Stimulated activated CD4-positive, alpha-beta T cell treated with anti-CD3 and anti-CD28 coated beads, Interleukin-2, amount 100 ng/mL, for 48 hours (primary cell): ENCODE measurements at regions not wholly inside any gene's neighbourhood (a gene's known extent, or its start where the extent isn't known, plus 50 kb on each side); places are given as distances from the start of the nearest gene placed in this dataset.

ENCODE experiments used
- DNase-seq, 2 donors: peaks; one replicate each; pipeline ENCODE4 v3.0.0-alpha.2; 2020

GRCh38 chr9:13627502-13627901, 348.0 kb upstream of the MPDZ start:
- no peak for DNase-seq

DNA sequence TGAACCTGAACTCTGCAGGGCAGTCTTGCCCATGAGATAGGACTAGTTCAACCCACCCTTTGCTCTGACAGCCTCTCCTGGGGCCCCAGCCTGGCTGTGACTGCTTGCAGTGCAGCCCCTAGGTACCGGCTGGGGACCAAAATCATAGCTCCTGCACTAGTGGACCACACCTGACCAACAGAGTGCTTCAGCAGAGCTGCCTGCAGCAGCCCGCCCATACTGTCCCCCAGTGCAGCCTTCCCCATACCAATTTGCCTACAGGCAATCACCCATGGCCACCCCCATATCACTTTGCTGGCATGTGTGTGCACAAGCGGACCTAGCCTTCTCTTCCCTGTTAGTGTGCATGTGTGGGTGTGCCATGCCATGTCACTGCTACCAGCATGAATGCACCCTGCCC, 347.6 kb upstream of the MPDZ start:
- DNase-seq, result no peak

DNA sequence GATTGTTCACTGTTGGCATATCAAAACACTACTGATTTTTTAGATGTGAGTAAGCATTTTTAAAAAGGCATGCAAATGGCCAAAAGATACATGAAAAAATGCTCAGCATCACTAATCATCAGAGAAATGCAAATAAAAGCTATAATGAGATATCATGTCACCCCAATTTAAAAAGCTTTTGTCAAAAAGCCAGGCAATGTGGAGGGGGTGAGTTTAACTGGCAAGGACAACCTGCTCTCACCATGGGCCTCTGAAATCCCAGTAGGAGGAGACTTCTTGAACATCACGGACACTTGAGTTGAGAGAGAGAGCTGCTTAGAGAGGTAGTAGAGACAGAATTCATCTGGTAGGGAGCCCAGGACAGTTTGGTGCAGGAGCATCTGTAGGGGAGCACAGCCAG, 347.1 kb upstream of the MPDZ start:
- DNase-seq, result no peak

- DNase-seq, result no peak
Measured at GRCh38 chr9:13621872-13622564, 342.5 kb upstream of the MPDZ start.

DNA sequence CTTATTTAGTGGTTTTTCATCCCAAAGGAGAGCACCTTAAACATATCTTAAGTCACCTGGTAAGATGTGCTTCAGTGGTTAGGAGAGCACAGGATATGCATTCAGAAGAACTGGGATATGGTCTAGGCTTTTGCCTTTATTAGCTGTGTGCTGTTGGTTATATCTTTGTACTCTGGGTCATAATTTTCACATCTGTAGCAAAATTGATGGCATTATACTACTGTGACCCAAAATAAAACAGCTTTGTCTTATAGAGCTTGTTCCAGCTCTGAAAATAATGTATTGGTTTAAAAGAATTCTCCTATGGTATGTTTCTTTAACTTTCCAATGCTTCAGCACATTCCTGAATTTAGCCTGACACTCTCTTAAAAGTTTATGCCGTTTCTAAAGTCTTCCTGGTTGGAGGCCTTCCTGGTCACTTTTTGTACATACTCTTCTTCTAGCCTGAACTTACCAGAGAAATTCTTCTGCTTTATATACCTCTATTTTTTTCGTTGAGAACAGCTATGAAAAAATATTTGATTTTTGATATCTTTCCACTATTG, 337.1 kb upstream of the MPDZ start:
- DNase-seq, result no peak

GRCh38 chr9:13615660-13616490, 336.4 kb upstream of the MPDZ start:
- no peak for DNase-seq

DNA sequence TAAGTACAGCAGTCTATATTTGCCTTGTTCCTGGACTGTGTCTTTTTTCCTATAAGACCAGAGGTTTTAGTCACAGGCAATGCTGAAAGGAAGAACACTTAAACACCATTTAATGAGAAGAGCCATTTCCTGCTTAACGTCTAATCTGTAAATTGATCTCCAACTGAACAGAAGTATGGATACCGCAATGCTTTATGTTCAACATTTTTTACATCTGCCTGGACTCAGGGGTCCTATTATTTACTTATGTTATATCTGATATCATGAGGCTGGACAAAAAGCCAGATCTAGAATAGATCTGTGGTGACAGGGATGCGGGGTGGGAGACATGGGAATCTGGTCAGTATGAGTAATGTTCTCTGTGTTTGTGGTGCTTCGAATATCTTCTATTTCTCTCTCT, 334.6 kb upstream of the MPDZ start:
- no peak for DNase-seq

DNA sequence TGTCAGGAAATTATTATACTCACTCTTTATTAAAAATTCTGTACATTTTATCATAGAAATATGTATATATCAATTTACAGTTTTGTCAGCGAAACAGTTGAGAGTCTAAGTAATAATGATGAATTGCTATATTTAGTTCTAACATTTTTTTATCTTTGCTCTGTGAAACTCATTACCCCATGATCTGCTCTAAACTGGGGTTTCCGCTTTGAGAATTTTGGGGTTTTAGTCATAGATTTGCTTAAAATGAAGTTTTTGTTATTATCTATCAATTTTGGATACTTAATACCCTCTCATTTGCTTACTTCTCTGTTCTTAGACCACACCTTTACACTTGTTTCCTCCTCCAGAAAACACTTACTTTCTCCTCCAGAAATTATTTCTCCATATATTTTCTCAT, 333.8 kb upstream of the MPDZ start:
- DNase-seq, result no peak

DNA sequence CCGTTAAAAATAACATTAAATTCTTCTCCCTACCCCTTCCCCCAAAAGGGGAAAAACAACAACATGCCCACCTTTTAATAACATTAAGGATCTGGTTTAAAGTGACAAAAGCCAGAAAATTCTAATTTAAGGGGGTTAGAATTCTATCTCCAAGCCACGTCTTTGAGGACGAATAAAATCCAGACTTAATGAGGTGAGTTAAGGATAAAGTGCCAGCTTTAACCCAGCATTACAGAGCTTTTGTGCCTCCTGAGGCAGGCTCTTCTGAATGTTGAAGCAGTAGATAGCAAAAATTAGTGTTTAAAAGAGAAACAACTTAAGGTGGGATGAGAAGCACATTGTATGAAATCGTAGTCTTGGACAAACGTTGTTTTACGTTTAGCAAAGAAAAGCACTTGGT, 329.0 kb upstream of the MPDZ start:
- no peak for DNase-seq

DNA sequence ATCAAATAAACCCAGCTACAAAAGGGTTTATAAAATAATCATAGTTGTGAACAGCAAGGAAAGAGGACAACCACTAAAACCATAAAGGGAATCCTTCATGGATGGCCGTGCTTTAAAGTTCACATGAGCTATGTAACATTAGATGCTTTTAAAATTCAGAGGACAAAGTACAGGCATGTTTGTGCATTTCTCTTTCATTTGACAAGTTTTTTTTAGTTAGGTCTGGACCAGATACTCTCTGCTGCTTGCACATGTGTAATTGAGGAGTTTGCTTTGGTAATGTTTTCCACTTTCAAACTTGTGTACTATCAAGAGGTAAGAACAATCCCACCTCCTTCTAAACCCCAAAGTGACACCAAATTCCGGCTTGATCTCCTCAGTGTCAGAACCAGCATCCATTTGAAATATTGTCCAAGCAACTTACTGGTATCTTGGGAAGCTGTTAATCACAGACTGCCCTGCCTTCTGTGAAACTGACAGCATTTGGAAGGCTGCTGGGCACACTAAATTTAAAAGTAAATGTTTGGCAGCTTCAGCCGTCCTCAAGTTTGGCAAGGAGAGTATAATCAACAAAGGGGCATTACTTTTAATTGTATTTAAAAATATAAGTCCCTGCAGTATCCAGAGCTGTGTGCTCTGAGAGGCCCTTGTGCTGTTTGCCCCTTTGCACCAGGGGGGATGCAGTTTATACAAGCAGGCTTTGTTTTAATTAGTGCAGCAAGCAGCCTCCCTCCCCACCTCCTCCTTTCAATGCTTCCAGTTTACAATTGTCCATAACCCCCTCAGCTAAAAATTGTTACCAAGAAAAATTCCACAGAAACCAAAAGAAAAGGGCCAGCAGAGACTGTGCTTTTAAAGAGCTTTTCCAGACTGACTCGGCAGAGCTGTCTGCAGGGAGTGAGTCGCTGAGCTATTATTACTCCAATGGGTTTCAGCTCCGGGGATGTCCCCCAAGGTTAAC, 328.3 kb upstream of the MPDZ start:
- no peak for DNase-seq

- DNase-seq, result no peak
Measured at GRCh38 chr9:13606586-13606985, 327.1 kb upstream of the MPDZ start.

DNA sequence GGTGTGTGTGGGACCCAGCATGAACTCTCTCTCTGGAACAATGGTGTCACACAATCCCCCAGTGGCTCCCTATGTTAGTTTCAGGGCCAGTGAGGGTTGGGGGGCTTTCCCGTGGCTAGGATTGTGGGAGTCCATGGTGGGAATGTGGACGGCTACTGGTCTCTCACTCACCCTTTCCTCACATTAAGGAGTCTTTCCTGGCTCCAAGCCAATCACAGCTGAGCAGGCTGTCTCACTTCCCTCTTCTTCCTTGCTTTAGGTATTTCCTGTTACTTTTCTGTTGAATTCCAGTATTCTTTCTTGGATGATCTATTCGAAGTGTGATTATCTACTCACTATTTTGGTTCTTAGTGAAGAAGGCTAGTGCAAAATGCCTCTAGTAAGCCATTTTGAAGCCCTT, 324.4 kb upstream of the MPDZ start:
- no peak for DNase-seq

DNA sequence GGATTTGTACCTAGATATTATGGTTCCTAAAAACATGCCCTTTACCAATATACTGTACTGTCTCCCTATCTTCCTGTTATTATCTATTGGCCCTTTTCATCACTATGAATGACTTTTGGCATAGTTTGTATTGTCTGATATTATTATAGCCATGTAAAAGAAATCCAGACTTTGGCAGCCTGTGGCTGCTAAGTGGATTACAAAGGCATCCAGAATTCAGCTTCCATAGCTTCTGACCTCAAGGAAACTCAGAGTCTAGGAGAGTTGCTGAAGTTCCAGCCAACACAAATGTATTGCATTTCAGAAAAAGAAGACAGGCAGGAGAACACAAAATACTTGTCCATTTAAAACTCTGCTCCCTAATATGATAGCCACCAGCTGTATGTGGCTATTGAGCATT, 319.2 kb upstream of the MPDZ start:
- DNase-seq, result no peak

- DNase-seq, result no peak
Measured at GRCh38 chr9:13597427-13597826, 317.9 kb upstream of the MPDZ start.

DNA sequence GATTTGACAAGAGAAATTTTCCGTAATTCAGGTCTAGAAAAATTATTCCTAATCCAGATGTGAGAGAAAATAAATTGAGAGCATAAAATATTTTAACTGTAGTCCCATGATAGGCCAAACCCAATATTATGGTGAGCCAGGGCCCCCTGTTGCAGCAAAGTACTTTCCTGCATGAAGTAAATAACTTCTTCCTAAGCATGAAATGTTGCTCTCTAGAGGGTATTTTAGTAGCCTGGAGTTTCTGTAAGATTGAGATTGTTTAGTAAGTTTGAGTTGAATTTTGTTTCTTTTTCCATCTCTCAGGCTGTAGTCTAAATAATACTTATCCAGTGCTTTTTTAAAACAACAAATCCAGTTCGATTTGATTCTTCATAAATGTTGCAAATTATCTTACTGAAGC, 317.5 kb upstream of the MPDZ start:
- no peak for DNase-seq

DNA sequence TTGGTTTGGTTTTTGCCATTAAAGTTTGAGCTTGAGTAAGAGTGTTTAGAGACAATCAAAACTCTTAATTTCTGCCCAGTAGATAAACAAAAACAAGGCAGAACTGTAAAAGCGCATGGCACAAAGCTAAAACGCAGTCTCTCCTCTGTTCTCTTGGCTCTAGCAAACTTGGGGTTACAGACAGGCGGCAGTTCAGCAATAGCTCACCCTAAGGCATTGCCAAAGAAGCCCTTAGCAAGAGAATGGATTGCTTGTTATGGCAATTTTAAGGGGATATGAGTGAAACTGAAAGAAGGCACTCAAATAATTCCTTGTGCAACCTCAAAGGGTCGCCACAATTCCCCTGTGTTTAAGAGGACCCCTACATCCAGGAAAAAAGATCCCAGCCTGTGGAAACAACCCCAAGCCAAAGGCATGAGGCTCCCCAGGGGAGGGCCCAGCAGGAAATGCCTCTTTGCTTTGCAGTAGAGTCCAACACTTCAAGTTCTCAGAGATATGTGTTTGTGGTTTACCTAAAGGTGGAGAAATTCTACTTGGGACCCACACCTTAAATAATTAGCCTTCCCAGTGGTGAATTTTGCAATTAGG, 317.0 kb upstream of the MPDZ start:
- DNase-seq, result no peak

- no peak for DNase-seq
Measured at GRCh38 chr9:13590996-13591395, 311.5 kb upstream of the MPDZ start.

DNA sequence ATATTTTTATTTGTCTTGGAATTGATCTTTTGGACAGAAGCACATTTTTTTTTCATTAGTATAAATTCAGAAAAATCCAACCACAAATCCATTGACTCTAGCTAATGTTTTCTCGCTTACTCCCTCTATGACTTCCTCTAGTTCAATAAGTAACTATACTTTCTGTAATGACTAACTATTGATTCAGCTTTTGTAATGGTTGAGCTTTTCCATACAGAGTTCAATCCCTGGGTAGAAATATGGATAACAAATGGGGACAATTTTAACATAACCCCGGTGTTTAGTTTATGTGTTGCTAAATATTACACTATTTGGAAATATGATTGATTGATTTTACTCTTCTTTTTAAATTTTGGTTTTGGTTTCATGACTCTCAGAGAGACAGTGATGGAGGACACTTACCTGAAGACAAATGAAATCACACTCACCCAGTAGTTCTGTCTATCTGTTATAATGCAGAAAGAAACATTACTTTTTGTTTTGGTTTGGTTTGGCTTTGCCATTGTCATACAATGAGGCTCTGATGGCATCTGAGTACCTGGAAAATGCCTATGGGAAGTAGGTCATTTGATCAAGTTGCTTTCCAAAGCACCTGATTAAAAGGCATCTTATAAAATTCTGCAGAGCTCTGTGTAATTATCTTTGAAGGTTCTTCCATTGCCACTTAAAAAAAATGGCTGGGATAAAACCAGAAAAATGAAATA, 309.7 kb upstream of the MPDZ start:
- no peak for DNase-seq

DNA sequence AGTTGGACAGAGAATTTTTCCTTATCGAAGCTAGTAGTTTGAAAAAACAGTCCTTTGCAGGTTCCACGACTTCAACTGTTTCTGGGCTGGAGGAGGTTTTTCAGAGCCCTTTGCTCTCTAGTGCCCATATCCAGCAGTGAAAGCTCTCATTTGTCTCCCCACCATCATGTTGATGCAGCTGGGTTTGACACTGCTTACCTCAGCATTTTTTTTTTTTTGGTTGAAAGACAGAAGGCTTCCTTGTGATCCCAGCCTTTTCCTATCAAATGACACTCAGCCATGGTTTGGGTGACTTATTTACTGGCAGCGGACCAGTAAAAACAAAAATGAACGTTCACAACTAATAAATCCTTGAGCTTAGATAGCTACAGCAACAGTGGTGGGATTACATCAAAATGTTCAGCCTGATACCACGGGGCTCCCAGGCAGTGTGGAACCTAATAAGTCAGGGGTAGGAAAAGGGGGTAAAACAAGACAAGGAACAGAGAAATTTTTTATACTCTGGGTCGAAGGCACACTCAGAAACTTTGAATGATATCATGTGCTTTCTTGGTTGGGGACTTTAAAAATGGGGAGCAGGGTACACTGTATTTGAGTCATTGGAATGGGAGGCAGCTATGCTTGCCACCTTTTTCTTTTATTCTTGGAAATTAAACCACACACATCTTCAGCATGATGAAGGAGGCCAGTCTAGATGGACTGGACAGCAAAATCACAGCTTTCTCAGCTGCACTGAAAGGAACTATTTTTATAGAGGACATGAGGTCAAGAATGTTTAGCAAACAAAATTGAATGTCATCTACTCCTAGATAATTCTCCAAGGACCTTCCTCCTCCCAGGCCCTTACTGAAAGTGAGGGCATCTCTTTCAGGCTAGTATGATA, 308.9 kb upstream of the MPDZ start:
- DNase-seq, result no peak

DNA sequence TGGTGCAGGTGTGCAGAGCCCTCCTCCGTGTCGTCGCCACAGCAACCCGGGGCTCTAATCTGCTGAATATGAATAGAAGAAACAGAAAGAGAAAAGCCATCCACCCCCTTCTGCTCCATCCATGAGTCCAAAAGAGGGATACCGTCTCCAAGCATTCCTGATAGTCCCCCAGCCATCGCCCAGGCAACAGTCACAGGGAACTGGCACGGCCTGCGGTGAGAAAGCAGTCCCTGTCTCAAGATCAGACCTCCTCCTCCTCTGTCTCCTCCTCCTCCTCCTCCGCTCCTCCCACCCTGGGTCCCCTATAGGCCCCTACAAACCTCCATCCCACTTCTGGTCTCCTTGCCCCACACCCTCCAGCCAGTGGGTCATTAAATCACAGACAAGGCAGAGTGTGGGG, 308.1 kb upstream of the MPDZ start:
- DNase-seq, result no peak
